SU-DHL-6 (cell line): ENCODE measurements at regions not wholly inside any gene's neighbourhood (a gene's known extent, or its start where the extent isn't known, plus 50 kb on each side); places are given as distances from the start of the nearest gene placed in this dataset.

ENCODE experiments used
- EZH2phosphoT487 ChIP-seq: fragments of 200-600 bp; sonication (generic), shearing (Covaris generic); conservative IDR thresholded peaks from 2 replicates; pipeline ENCODE4 v1.6.1; 2018; ENCODE audit warnings: mild to moderate bottlenecking, antibody characterized with exemption, low read length, moderate library complexity, mixed read lengths
- TF ChIP-seq, protein P1 (sequence below): fragments of 200-600 bp; sonication (generic); IDR thresholded peaks from one replicate; pipeline ENCODE4 v1.5.1; 2017; ENCODE audit warnings: antibody characterized with exemption, mild to moderate bottlenecking, low read length, moderate library complexity; ENCODE audit not compliant: insufficient read depth, poor library complexity, severe bottlenecking

DNA sequence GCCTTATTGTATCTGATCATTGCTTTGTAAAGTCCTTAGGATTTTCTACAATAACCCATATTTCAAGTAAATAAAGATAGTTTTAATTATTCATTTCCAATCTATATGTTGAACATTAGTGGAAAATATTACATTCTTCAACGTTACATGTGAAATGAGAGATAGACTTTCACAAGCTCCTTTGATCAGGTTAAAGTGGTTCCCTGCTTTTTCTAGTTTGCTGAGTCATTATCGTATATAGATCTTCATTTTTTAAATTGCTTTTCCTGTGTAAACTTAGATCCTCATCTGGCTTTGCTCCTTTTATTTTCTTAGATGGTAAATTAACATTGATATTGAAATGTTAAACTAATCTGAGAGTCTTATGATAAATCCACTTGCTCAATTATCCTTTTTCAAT lies 599.0 kb downstream of the TRAM1L1 start:
- TF ChIP-seq, protein P1, sequence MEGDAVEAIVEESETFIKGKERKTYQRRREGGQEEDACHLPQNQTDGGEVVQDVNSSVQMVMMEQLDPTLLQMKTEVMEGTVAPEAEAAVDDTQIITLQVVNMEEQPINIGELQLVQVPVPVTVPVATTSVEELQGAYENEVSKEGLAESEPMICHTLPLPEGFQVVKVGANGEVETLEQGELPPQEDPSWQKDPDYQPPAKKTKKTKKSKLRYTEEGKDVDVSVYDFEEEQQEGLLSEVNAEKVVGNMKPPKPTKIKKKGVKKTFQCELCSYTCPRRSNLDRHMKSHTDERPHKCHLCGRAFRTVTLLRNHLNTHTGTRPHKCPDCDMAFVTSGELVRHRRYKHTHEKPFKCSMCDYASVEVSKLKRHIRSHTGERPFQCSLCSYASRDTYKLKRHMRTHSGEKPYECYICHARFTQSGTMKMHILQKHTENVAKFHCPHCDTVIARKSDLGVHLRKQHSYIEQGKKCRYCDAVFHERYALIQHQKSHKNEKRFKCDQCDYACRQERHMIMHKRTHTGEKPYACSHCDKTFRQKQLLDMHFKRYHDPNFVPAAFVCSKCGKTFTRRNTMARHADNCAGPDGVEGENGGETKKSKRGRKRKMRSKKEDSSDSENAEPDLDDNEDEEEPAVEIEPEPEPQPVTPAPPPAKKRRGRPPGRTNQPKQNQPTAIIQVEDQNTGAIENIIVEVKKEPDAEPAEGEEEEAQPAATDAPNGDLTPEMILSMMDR = no peak
- TF ChIP-seq EZH2phosphoT487 = no peak
